HG03097 (cell line): ENCODE measurements at regions not wholly inside any gene's neighbourhood (a gene's known extent, or its start where the extent isn't known, plus 50 kb on each side); places are given as distances from the start of the nearest gene placed in this dataset.
"Not testable (repeated sequence)": the region's sequence is repeated elsewhere in the genome, so short reads cannot be mapped to it uniquely, and the experiment has no call there.

Experiments used
- ATAC-seq: cut with Tn5 transposase; IDR thresholded peaks from one replicate; pipeline ENCODE4 v1.9.1; 2021; ENCODE audit not compliant: unreplicated experiment, low FRiP score

DNA sequence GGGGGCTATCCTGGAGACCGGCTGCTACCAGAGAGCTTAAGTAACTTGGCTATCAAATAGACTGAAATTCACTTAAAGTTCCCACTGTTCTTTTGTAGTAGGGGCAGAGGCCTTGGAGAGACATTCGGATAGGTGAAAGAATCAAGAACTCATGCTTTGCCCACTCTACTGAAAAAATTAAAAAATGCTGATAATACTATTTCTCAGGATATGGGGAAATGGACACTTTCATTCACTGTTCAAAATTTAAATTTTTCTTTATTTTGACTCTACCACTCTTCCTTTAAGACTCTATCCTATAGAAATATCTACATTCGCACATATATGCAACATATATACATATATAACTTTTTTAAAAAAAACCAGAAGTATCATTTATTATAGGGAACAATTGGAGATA lies 117.8 kb upstream of the CHD6 start:
- ATAC-seq = no peak

- no peak for ATAC-seq
These were observed 116.3 kb upstream of the CHD6 start for GRCh38 chr20:41734506-41734945.

DNA sequence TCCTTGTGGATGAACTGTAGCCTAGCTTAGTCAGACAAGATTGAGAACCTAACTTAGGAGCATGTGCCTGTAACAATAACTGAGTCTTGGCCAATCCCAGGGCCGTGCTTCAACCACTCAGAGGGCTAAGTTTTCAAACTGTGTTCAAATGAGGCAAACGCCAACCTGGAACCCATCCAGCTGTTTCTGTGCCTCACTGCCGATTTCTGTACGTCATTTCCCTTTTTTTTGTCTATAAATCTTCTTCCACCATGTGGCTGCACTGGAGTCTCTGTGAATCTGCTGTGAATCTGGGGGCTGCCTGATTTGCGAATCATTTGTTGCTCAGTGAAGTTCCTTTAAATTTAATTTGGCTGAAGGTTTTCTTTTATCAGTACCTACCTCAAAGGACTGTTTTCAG lies 115.0 kb upstream of the CHD6 start:
- ATAC-seq = no peak

DNA sequence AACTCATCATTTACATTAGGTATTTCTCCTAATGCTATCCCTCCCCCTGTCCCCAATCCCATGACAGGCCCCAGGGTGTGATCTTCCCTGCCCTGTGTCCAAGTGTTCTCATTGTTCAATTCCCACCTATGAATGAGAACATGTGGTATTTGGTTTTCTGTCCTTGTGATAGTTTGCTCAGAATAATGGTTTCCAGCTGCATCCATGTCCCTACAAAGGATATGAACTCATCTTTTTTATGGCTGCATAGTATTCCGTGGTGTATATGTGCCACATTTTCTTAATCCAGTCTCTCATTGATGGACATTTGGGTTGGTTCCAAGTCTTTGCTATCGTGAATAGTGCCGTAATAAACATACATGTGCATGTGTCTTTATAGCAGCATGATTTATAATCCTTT lies 113.0 kb upstream of the CHD6 start:
- not testable (repeated sequence) for ATAC-seq

- not testable (repeated sequence) for ATAC-seq
These were observed 109.5 kb upstream of the CHD6 start for GRCh38 chr20:41727681-41728080.

GRCh38 chr20:41726727-41727126 lies 108.5 kb upstream of the CHD6 start:
- ATAC-seq = no peak

- ATAC-seq = no peak
These were observed 101.0 kb upstream of the CHD6 start for GRCh38 chr20:41719151-41719550.

- no peak for ATAC-seq
These were observed 99.3 kb upstream of the CHD6 start for GRCh38 chr20:41717483-41717882.

DNA sequence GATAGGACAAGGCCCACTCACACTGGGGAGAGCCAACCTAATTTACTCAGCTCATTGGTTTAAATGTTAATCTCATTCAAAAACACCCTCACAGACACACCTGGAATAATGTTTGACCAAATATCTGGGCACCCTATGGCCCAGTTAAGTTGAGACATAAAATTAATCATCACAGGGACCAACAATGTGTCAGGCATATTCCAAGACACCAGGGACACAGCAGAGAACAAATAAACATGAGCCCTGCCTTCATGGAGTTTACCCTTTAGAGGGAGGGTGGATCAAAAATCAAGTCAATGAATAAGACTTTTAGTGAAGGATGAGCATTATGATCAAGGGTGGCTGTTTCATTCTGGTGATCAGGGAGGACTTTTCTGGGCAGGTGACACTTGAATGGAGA lies 98.7 kb upstream of the CHD6 start:
- ATAC-seq = no peak

- no peak for ATAC-seq
These were observed 98.3 kb upstream of the CHD6 start for GRCh38 chr20:41716436-41716835.

- ATAC-seq = no peak
These were observed 97.3 kb upstream of the CHD6 start for GRCh38 chr20:41715526-41715925.

GRCh38 chr20:41714030-41714429 lies 95.9 kb upstream of the CHD6 start:
- no peak for ATAC-seq

- no peak for ATAC-seq
These were observed 86.7 kb upstream of the CHD6 start for GRCh38 chr20:41704896-41705295.

- ATAC-seq = no peak
These were observed 84.5 kb upstream of the CHD6 start for GRCh38 chr20:41702647-41703046.

DNA sequence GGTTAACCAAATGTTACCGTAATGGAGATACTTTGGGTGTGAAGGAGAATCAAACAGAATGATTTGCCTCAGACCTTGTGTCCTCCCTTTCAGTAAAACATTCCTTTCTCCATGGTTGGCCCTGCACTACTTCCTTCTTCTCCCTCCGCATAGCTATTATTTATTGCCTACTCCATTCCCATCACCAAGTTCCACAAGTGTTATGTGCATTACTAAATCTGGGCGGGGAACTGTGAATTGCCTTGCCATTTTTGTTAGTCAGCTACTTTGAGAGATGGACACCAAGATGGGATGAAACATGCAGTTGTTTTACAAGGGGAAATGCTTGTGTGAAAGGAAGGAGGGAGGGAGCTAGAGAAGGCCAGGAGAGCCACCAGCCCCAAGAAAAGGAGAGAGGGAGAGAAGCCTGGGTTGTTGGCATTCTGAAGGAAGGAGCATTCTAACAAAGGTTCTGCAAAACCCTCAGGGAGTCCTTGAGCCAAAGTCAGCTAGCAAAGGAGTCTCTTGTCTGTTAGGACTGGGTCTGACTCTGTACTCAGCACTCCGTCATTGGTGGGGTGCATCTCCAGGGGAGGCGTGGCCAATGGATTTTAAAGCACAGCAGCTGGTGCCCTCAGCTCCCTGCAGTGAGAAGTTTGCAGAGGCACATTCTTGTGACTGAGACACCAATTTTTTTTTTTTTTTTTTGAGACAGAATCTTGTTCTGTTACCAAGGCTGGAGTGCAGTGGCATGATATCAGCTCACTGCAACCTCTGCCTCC lies 83.6 kb upstream of the CHD6 start:
- no peak for ATAC-seq

DNA sequence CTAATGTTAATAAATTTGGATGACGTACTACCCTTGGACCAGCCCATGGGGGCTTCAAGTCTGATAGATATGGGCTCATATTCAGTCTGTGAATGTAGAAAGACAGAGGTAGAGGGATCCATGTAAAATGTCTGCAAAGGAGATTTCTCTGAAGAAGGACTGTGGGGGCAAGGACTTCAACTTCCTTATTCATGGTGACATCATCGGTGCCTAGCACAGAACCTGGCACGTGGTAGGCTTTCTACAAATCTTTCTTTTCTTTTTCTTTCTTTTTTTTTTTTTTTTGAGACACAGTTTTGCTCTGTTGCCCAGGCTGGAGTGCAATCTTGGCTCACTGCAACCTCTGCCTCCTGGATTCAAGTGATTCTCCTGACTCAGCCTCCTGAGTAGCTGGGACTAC lies 81.5 kb upstream of the CHD6 start:
- not testable (repeated sequence) for ATAC-seq

- no peak for ATAC-seq
These were observed 79.8 kb upstream of the CHD6 start for GRCh38 chr20:41697861-41698559.

DNA sequence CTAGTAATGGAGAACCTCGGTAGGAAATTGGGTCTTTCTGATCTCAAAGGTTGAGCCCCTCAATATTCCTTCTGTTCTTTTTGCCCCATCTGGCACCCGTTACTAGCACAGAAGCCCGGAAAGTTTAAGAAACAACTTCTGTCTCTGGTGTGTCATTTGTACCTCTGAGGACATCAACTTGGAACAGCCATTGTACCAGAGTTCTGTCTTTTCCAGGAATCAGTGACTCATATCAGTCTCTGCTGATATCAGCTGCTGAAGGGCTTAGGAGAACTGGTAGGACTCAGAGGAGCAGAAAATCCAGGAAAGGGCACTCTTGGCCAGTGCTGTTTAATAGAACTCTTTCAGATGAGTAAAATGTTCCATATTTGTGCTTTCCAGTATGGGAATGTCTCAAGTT lies 78.3 kb upstream of the CHD6 start:
- no peak for ATAC-seq

DNA sequence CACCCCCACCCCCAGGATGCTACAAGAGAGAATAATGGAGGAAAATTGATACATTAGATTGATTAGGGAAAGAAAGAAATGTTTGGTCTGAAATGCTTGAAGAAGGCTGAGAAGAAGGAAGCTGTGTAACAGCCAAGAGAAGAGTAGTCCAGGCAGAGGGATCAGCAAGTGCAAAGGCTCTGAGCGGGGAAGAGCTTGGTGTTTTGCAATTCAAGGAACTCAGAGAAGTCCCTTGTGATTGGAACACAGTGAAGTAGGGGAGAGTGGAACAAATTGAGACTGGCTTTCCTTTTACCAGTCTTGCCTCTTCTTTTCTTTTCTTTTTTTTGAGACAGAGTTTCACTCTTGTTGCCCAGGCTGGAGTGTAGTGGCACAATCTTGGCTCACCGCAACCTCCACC lies 76.6 kb upstream of the CHD6 start:
- ATAC-seq = no peak

DNA sequence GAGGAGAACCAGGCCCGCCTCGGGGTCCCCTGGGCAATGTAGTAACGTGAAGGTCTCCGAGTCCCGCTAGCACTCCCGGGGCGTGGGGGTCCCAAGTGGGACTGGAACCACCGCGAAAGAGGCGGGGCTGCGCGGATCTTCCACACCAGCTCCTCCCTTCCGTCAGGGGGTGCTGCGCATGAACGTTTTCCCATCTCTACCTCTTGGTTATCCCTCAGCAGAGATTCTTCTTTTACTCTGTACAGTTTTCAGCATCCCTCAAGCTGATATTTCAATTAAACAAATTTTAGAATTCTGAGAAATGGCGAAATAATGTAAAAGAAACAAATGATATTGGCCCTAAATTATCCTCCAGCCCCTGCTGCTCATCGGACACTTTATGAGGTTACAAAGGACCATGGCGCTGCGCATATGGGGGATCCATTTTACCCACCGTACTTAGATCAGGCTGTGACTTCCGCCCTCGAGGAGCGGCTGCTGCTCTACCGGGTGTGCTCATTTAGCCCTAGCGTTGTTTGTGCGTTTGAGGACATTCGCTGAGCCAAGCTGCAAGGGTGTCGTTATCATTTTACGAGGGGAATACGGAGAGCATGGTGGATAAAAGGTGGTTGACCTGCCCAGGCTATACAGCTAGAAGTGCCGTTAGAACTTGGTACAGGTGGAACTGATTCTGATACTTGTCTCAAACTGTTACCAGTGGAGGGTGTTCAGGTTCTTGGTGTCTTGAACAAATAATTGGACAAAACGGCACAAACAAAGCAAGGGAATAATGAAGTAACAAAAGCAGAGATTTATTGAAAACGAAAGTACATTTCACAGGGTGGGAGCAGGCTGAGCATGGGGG lies 75.2 kb upstream of the CHD6 start:
- peak; percentile 91 for ATAC-seq

- peak; percentile 51 for ATAC-seq
These were observed 74.4 kb upstream of the CHD6 start for GRCh38 chr20:41692479-41693135.
